ENCODE measurements at regions not wholly inside any gene's neighbourhood (a gene's known extent, or its start where the extent isn't known, plus 50 kb on each side); places are given as distances from the start of the nearest gene placed in this dataset.

- no peak for TF ChIP-seq POLR2A (IDR thresholded peaks at IDR 0.05)
- no peak for TF ChIP-seq CTCF (IDR thresholded peaks at IDR 0.05)
- no peak for TF ChIP-seq POLR2AphosphoS5 (IDR thresholded peaks at IDR 0.05)
- no peak for TF ChIP-seq EP300 (IDR thresholded peaks at IDR 0.05)
These were observed 306.7 kb downstream of the DTWD2 start for GRCh38 chr5:118681655-118682054.
